Cardiac septum (tissue), 1 donor: ENCODE measurements at regions not wholly inside any gene's neighbourhood (a gene's known extent, or its start where the extent isn't known, plus 50 kb on each side); places are given as distances from the start of the nearest gene placed in this dataset.

Experiments
- DNase-seq: peaks from one replicate; pipeline ENCODE4 v3.0.0-alpha.2; 2020; ENCODE audit warnings: low spot score
- intact Hi-C: fragments of 100-400 bp; cut with DNase I; formaldehyde crosslinking; loops from one replicate; pipeline ENCODE4 v1.14.0; 2022
- donor health status: DM: no; HTN: no; CAD: no.

DNA sequence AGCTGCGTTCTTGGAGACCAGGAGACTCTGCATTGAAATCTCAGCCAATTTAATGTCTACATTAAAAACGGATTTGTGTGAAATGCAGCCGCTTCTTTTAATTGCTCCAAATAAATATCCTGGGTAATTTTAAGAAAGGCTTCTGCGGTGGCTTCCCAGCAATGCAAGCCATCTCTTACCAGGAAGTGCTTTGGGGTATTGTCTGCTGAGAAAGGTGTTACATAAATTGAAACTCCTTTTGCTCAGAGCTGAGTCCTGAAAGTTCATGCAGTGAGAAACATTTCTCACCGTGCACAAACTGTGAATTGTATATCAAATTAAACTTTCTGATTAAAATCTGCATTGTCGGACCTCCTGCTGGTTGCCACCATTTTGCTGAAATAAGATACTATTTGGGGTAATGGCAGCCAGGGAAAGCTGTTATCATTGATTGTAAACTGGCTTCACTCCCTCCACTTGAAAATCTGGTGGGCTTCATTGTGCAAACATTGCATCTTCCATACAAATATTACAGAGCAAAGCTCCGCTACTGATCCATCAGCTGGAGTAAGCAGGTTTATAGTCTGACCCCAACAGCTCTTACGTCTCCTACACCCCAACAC, 59.5 kb downstream of the ZIC5 start:
- intact Hi-C loops, result no loop called here
- DNase-seq, result no peak

DNA sequence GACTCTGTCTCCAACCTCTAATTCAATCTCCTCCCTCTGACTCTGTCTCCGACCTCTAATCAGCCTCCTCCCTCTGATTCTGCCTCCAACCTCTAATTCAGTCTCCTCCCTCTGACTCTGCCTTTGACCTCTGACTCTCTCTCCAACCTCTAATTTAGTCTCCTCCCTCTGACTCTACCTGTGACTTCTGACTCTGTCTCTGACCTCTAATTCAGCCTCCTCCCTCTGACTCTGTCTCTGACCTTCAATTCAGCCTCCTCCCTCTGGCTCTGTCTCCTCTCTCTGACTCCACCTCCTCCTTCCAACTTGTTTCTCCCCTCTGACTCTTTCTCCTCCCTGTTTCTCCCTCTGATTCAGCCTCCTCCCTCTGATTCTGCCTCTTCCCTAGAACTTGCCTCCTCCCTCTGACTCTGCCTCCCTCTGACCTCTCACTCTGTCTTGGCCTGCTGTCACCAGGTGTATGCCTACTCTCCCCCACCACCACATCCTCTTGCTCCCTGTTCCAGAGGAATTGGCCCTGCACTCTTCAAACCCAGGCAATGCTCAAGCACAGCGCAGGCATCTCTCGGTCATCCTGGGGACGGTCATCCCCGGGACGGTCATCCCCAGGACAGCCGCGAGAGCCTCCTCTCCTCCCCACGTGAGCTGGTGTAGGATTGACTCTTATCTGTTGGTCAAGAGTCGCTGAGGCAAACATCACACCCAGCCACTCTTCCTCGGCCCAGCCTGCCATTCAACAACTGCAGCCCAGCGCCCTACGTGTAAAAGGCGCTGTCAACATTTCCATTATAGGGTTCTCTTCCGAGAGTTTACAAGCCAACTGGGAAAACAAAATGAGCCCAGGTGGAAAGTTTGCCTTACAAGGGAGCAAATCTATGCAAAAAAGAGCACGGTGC, 60.2 kb downstream of the ZIC5 start:
- DNase-seq, result no peak
- intact Hi-C loops, result no loop called here

- no peak for DNase-seq
Measured at GRCh38 chr13:99909836-99910619, 61.5 kb downstream of the ZIC5 start.

DNA sequence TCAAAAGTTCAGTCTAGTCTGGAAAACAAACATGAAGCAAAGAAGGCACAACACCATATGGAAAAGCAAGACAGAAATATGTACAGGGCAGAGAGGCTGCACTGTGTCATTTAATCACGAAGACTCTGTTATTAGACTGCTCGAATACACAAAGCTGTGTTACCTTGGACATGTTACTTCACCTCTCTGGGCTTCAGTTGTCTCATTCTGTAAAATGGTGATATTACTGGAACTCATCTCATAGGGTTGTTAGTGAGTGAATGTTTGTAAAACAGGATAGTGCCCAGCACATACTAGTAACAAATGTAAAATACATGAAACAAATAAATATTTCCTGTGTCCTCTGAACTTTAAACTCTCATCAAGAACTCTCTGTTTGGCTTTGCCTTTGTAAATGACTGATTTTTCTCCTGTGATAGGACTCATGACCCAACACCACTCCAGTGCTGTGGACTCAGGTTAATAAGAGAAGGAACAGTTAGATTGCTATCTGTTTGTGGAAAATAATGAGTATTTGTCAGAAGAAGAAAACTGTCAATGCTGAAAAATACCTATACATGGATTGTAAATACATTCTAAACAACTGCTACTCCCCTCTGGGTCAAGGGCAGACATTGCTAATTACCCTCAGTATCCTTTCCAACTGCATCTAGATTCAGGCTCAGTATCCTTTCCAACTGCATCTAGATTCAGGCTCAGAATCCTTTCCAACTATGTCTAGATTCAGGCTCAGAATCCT, 62.3 kb downstream of the ZIC5 start:
- intact Hi-C loops, result no loop called here
- no peak for DNase-seq

More at GRCh38 chr13:99909836-99910619, 61.5 kb downstream of the ZIC5 start:
- intact Hi-C loops, result no loop called here

GRCh38 chr13:99908140-99908803, 63.3 kb downstream of the ZIC5 start:
- no peak for DNase-seq
- intact Hi-C loops, result no loop called here

GRCh38 chr13:99907627-99908026, 63.9 kb downstream of the ZIC5 start:
- intact Hi-C loops, result no loop called here
- no peak for DNase-seq

DNA sequence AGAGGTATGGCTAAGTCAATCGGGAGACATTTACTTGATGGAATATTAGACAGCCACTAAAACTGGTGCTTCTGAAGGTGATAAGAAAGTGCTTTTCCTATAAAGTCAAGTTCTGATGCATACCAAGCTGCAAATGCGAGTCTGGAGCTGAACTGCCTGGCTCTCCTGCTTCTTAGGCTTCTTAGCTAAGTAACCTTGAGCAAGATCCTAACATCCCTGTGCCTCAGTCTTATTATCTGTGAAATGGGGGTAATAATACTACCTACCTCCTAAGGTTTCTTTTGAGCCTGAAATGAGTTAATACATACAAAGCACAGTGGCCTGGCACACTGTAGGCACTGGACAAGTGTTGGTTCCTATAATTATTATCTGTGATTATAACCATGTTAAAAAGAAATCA, 64.5 kb downstream of the ZIC5 start:
- no peak for DNase-seq
- intact Hi-C loops, result no loop called here

DNA sequence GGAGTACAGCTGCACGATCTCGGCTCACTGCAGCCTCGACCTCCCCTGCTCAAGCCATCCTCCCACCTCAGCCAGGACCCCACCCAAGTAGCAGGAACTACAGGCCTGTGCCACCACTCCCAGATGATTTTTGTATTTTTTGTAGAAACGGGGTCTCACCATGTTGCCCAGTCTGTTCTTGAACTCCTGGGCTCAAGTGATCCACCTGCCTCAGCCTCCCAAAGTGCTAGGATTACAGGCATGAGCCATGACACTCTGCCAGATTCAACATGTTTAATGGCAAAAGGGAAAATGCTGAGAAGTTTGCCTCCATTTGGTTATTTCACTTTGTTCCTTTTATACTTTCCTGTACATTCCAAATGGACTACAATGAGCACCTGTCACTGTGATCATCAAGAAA, 65.8 kb downstream of the ZIC5 start:
- intact Hi-C loops, result no loop called here
- no peak for DNase-seq

DNA sequence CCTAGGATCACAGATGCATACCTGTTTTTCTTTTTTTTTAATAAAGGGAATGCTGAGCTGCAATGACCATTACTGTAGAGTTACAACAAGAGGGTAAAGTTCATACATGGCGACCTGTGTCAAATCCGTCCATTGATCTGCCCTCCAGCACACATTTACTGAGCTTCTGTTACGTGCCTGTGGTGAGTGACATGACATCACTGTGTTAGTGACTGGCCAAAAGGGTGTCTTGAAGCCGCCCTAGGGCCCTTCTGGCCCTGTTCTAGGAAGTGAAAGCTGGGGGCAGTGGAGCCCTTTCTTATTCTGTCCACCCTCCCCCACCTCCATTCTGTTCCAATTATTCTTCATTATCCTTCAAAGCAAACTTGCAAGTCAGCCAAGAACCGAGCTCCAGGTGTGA, 66.3 kb downstream of the ZIC5 start:
- no peak for DNase-seq
- intact Hi-C loops, result no loop called here

DNA sequence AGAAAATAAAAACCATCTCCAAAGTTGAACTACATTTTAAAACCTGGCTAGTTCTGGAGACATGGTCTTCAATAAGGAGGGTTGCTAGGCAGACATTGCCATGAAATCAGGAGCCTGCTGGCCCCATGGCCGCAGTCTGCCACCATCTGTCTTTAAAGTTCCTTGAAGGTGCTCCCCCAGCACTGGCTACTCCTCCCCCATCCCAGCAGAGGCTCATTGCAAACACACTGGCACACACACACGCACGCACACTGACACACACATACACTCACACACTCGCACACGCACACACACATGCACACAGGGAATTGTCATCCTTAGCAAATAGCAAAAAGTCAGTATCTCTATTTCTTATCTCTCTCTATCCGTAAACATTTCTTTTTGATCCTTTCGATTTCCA, 68.4 kb downstream of the ZIC5 start:
- intact Hi-C loops, result no loop called here
- DNase-seq, result no peak

GRCh38 chr13:99902657-99903056, 68.9 kb downstream of the ZIC5 start:
- intact Hi-C loops, result no loop called here
- DNase-seq, result no peak

- no peak for DNase-seq
- intact Hi-C loops, result no loop called here
Measured at GRCh38 chr13:99900960-99901359, 70.6 kb downstream of the ZIC5 start.

GRCh38 chr13:99898421-99898820, 73.1 kb downstream of the ZIC5 start:
- DNase-seq, result no peak
- intact Hi-C loops, result no loop called here

GRCh38 chr13:99897076-99897440, 74.5 kb downstream of the ZIC5 start:
- intact Hi-C loops, result no loop called here
- no peak for DNase-seq

GRCh38 chr13:99896369-99897075, 75.0 kb downstream of the ZIC5 start:
- intact Hi-C loops, result no loop called here

DNA sequence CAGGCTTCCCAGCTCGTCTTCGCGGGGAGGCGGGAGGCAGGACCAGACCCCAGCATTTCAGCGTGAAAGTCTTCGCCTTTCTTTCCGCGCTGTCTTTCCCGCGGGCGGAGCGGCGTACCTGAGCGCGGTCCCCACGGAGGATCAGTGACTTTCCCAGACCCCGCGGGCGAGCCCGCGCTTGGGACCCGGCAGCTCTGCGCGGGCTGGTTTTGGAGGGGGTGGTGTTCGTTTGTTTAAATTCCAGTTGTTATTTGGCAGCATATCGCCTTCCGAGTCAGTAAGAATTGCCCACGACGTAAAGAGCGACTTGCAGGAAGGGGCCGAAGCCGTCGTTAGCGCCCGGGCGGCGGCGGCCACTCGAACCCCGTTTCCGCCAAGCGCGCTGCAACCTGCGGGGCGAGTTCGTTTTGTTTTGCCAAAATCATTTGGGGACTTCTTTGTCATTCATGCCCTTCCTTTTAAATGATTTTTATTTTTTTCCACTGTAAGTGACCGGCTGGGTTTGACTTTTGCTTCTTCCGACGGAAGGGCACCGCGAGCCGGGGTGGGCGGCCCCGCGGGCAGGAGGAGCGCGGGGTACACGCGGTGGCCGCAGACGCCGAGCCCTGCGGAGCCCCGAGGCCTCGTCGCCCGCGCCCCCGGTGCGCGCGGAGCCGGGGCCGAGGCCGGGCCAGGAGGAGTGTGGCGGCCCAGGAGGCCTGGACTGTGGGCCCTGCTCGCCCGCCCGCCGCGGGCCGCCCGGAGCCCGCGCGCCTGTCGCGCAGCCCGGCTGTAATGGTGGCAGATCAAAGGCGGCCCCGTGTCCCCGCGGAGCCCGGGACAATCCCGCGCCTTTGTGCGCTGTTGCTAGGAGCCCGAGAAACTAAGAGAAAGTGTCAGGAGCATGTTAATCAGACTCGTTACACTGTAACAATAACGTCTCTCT, 75.9 kb downstream of the ZIC5 start:
- intact Hi-C loops, result no loop called here

More at GRCh38 chr13:99896369-99897075, 75.0 kb downstream of the ZIC5 start:
- DNase-seq, result no peak

GRCh38 chr13:99894840-99895443, 76.6 kb downstream of the ZIC5 start:
- intact Hi-C loops, result no loop called here
- no peak for DNase-seq

More for the DNA sequence above, 75.9 kb downstream of the ZIC5 start:
- no peak for DNase-seq
